HepG2 (cell line): ENCODE measurements at regions not wholly inside any gene's neighbourhood (a gene's known extent, or its start where the extent isn't known, plus 50 kb on each side); places are given as distances from the start of the nearest gene placed in this dataset.

ENCODE experiments used
- ISL2 ChIP-seq: sonication (generic); formaldehyde crosslinking; IDR thresholded peaks from 2 replicates; pipeline ENCODE4 v1.5.0; 2020; ENCODE audit warnings: missing genetic modification reagents
- KMT2B ChIP-seq: IDR thresholded peaks from 2 replicates; pipeline ENCODE4 v1.6.1; 2016; ENCODE audit warnings: missing genetic modification reagents, missing compliant biosample characterization
- ZBTB40 ChIP-seq, 2 experiments: fragments of 450-650 bp in 1 of 2; sonication (generic) in 1 of 2; formaldehyde crosslinking in 1 of 2; IDR thresholded peaks; 2 replicates each; pipeline versions ENCODE4 v1.6.1 to v1.8.0; 2016 to 2022; ENCODE audit warnings: antibody characterized with exemption in 1 of 2, mild to moderate bottlenecking in 1 of 2, missing genetic modification reagents in 1 of 2
- ZNF17 ChIP-seq: sonication (generic); formaldehyde crosslinking; IDR thresholded peaks from 2 replicates; pipeline ENCODE4 v1.5.0; 2020; ENCODE audit warnings: mild to moderate bottlenecking, missing genetic modification reagents
- ZNF256 ChIP-seq: sonication (generic); formaldehyde crosslinking; conservative IDR thresholded peaks from 2 replicates; pipeline ENCODE4 v1.4.0; 2020; ENCODE audit warnings: missing genetic modification reagents
- ZNF280D ChIP-seq: sonication (generic); formaldehyde crosslinking; IDR thresholded peaks from 2 replicates; pipeline ENCODE4 v1.5.1; 2020; ENCODE audit warnings: mild to moderate bottlenecking, missing genetic modification reagents

GRCh38 chr2:64356906-64357305 is 97.1 kb upstream of the LGALSL start (continued):
- TF ChIP-seq ZBTB40 (IDR thresholded peaks at IDR 0.05) (no peak), ZBTB40 (CRISPR knock-in tag; IDR thresholded peaks at IDR 0.05) (no peak), ISL2 (no peak), ZNF280D (no peak), KMT2B (CRISPR knock-in tag) (no peak), ZNF256 (no peak), ZNF17 (no peak)
